Lung (tissue), 11 donors: ENCODE measurements at regions not wholly inside any gene's neighbourhood (a gene's known extent, or its start where the extent isn't known, plus 50 kb on each side); places are given as distances from the start of the nearest gene placed in this dataset.
A peak's percentile ranks its signal among the peaks of the same experiment; 100 is the strongest.

ENCODE experiments used
- ATAC-seq: fragments of 200-7000 bp; cut with Tn5 transposase; one replicate; pipeline ENCODE4 v1.9.1; 2020; ENCODE audit warnings: moderate number of reproducible peaks; ENCODE audit not compliant: insufficient read depth, low FRiP score
- DNase-seq, 3 donors: peaks; one replicate each; pipeline ENCODE4 v3.0.0-alpha.2; 2013 to 2017
- H3K27ac ChIP-seq, 2 donors: one replicate each; pipeline ENCODE4 v1.5.1; 2013; ENCODE audit warnings: mild to moderate bottlenecking in 2 of 2, moderate library complexity in 2 of 2, control low read depth in 1 of 2, inconsistent platforms in 1 of 2, low read depth in 1 of 2, low read length in 1 of 2
- H3K27me3 ChIP-seq, 3 donors: one replicate each; pipeline ENCODE4 v1.5.1; 2013; ENCODE audit warnings: low read length in 2 of 3; ENCODE audit not compliant: control insufficient read depth in 3 of 3, insufficient read depth in 3 of 3
- H3K36me3 ChIP-seq, 4 donors: one replicate each; pipeline ENCODE4 v1.5.1; 2013; ENCODE audit warnings: low read length in 4 of 4, mild to moderate bottlenecking in 1 of 4, moderate library complexity in 1 of 4; ENCODE audit not compliant: control insufficient read depth in 4 of 4, insufficient read depth in 4 of 4
- H3K4me1 ChIP-seq, 5 donors: one replicate each; pipeline ENCODE4 v1.5.1; 2013; ENCODE audit warnings: low read length in 5 of 5, mild to moderate bottlenecking in 2 of 5, moderate library complexity in 1 of 5; ENCODE audit not compliant: control insufficient read depth in 5 of 5, insufficient read depth in 5 of 5
- H3K4me3 ChIP-seq: one replicate; pipeline ENCODE4 v1.5.1; 2013; ENCODE audit warnings: mild to moderate bottlenecking, control low read depth, moderate library complexity
- H3K9ac ChIP-seq, 2 donors: one replicate each; pipeline ENCODE4 v1.5.1; 2013; ENCODE audit warnings: low read length in 2 of 2, control low read depth in 1 of 2; ENCODE audit not compliant: insufficient read depth in 1 of 2
- H3K9me3 ChIP-seq, 4 donors: one replicate each; pipeline ENCODE4 v1.5.1; 2013; ENCODE audit warnings: low read length in 3 of 4, mild to moderate bottlenecking in 1 of 4, moderate library complexity in 1 of 4; ENCODE audit not compliant: control insufficient read depth in 4 of 4, insufficient read depth in 3 of 4
- CTCF ChIP-seq: IDR thresholded peaks from 2 replicates; pipeline ENCODE4 v1.5.1; 2012; ENCODE audit warnings: mild to moderate bottlenecking; ENCODE audit errors: control extremely low read depth, extremely low read depth
- WGBS, 2 donors: extraction: QIAGEN DNeasy Blood & Tissue Kit; methylation state at CpG; one replicate each; pipeline ENCODE4 v1.1.7; 2013; 5-methylcytosine and 5-hydroxymethylcytosine counted together
- donor health status: control.
- donor health status: control.
- donor health status: Bipolar disorder and iron deficiency.
- donor health status: healthy.
- donor health status: DM: yes; HTN: yes; CAD: no.

GRCh38 chr3:30307372-30307950, 298.9 kb upstream of the TGFBR2 start:
- TF ChIP-seq CTCF: no peak
- Histone ChIP-seq H3K27me3 (no peaks in the 10 kb centered on the region), H3K9ac (no peak overlapping the region), H3K4me3 (no peak overlapping the region), H3K36me3 (no peaks in the 10 kb centered on the region), H3K27ac (no peak overlapping the region), H3K9me3 (no peaks in the 10 kb centered on the region), H3K4me1 (peaks cover 0 to 2% (median 0%) of the 10 kb centered on the region in 5 donors)
- no peak for ATAC-seq
- no peak for DNase-seq

- Histone ChIP-seq H3K27ac (no peak overlapping the region), H3K4me1 (peaks cover 0 to 2% (median 0%) of the 10 kb centered on the region in 5 donors), H3K9me3 (no peaks in the 10 kb centered on the region), H3K9ac (no peak overlapping the region), H3K36me3 (no peaks in the 10 kb centered on the region), H3K4me3 (no peak overlapping the region), H3K27me3 (no peaks in the 10 kb centered on the region)
- TF ChIP-seq CTCF: no peak
- ATAC-seq (no peak), DNase-seq (peak in 2 of 3 donors; percentile 29 to 71)
- WGBS, 2 donors: 83 to 85% methylated on average over 1 of the region's 1 CpG
Measured at GRCh38 chr3:30308131-30308530, 298.3 kb upstream of the TGFBR2 start.

GRCh38 chr3:30309961-30310954, 296.1 kb upstream of the TGFBR2 start:
- Histone ChIP-seq H3K27ac (no peak overlapping the region), H3K4me3 (no peak overlapping the region), H3K4me1 (peaks cover 0 to 2% (median 0%) of the 10 kb centered on the region in 5 donors), H3K9ac (no peak overlapping the region), H3K9me3 (no peaks in the 10 kb centered on the region), H3K27me3 (no peaks in the 10 kb centered on the region), H3K36me3 (no peaks in the 10 kb centered on the region)
- no peak for TF ChIP-seq CTCF
- DNase-seq: no peak
- WGBS, 2 donors: 73 to 80% methylated on average over 2 of the region's 2 CpGs
- ATAC-seq: peak; percentile 50
